AG09319 (cell line): ENCODE measurements at regions not wholly inside any gene's neighbourhood (a gene's known extent, or its start where the extent isn't known, plus 50 kb on each side); places are given as distances from the start of the nearest gene placed in this dataset.
"Not testable (repeated sequence)": the region's sequence is repeated elsewhere in the genome, so short reads cannot be mapped to it uniquely, and the experiment has no call there.

Experiments
- DNase-seq: peaks from one replicate; pipeline ENCODE4 v3.0.0-alpha.2; 2010; ENCODE audit warnings: low read depth; ENCODE audit errors: extremely low read depth
- CTCF ChIP-seq: IDR thresholded peaks from 2 replicates; pipeline ENCODE4 v1.5.1; 2011; ENCODE audit warnings: low read depth, mild to moderate bottlenecking, inconsistent platforms, low read length, moderate library complexity

- no peak for DNase-seq
- TF ChIP-seq CTCF: no peak
Measured at GRCh38 chr4:122990891-122991290, 68.5 kb upstream of the NUDT6 start.

- TF ChIP-seq CTCF: no peak
- DNase-seq: no peak
Measured at GRCh38 chr4:122992057-122992456, 69.7 kb upstream of the NUDT6 start.

- no peak for TF ChIP-seq CTCF
- DNase-seq: no peak
Measured at GRCh38 chr4:122992641-122993040, 70.2 kb upstream of the NUDT6 start.

- no peak for TF ChIP-seq CTCF
- no peak for DNase-seq
Measured at GRCh38 chr4:122996350-122996749, 74.0 kb upstream of the NUDT6 start.

- no peak for TF ChIP-seq CTCF
- no peak for DNase-seq
Measured at GRCh38 chr4:122997463-122998101, 75.2 kb upstream of the NUDT6 start.

- DNase-seq: not testable (repeated sequence)
Measured at GRCh38 chr4:123004079-123004478, 81.7 kb upstream of the NUDT6 start.

- not testable (repeated sequence) for DNase-seq
Measured at GRCh38 chr4:123005126-123005525, 82.7 kb upstream of the NUDT6 start.

- no peak for TF ChIP-seq CTCF
- DNase-seq: no peak
Measured at GRCh38 chr4:123007679-123008078, 85.3 kb upstream of the NUDT6 start.

GRCh38 chr4:123012416-123012815 is 90.0 kb upstream of the NUDT6 start:
- not testable (repeated sequence) for DNase-seq
